ENCODE measurements at regions not wholly inside any gene's neighbourhood (a gene's known extent, or its start where the extent isn't known, plus 50 kb on each side); places are given as distances from the start of the nearest gene placed in this dataset.

- DNase-seq, result no peak
These were observed 100.1 kb downstream of the MAFB start for GRCh38 chr20:40588891-40589290.

GRCh38 chr20:40587038-40587437, 102.0 kb downstream of the MAFB start:
- no peak for DNase-seq

- DNase-seq, result no peak
These were observed 104.8 kb downstream of the MAFB start for GRCh38 chr20:40584130-40584809.

- DNase-seq, result no peak
These were observed 105.4 kb downstream of the MAFB start for GRCh38 chr20:40583636-40584035.

GRCh38 chr20:40583205-40583604, 105.8 kb downstream of the MAFB start:
- DNase-seq, result no peak

- DNase-seq, result peak; percentile 5
These were observed 106.5 kb downstream of the MAFB start for GRCh38 chr20:40582531-40582930.

- DNase-seq, result no peak
These were observed 109.3 kb downstream of the MAFB start for GRCh38 chr20:40579701-40580100.

- DNase-seq, result no peak
These were observed 110.1 kb downstream of the MAFB start for GRCh38 chr20:40578961-40579360.

- DNase-seq, result no peak
These were observed 113.2 kb downstream of the MAFB start for GRCh38 chr20:40575851-40576250.

GRCh38 chr20:40572251-40572650, 116.8 kb downstream of the MAFB start:
- DNase-seq, result no peak

GRCh38 chr20:40571639-40572038, 117.4 kb downstream of the MAFB start:
- no peak for DNase-seq

GRCh38 chr20:40568200-40568599, 120.8 kb downstream of the MAFB start:
- DNase-seq, result no peak

- no peak for DNase-seq
These were observed 123.4 kb downstream of the MAFB start for GRCh38 chr20:40565682-40566040.

- no peak for DNase-seq
These were observed 123.9 kb downstream of the MAFB start for GRCh38 chr20:40565001-40565681.

GRCh38 chr20:40563296-40563950, 125.6 kb downstream of the MAFB start:
- DNase-seq, result peak; percentile 78

- no peak for DNase-seq
These were observed 127.0 kb downstream of the MAFB start for GRCh38 chr20:40562031-40562430.

- DNase-seq, result no peak
These were observed 127.8 kb downstream of the MAFB start for GRCh38 chr20:40561187-40561586.

GRCh38 chr20:40558212-40558611, 130.8 kb downstream of the MAFB start:
- DNase-seq, result no peak

- no peak for DNase-seq
These were observed 137.9 kb downstream of the MAFB start for GRCh38 chr20:40551125-40551530.

GRCh38 chr20:40547483-40548091, 141.4 kb downstream of the MAFB start:
- DNase-seq, result no peak

GRCh38 chr20:40545478-40545877, 143.6 kb downstream of the MAFB start:
- no peak for DNase-seq

GRCh38 chr20:40542065-40542464, 147.0 kb downstream of the MAFB start:
- no peak for DNase-seq

GRCh38 chr20:40540166-40540565, 148.9 kb downstream of the MAFB start:
- no peak for DNase-seq

- no peak for DNase-seq
These were observed 150.9 kb downstream of the MAFB start for GRCh38 chr20:40538131-40538530.
